ENCODE measurements at regions not wholly inside any gene's neighbourhood (a gene's known extent, or its start where the extent isn't known, plus 50 kb on each side); places are given as distances from the start of the nearest gene placed in this dataset.

DNA sequence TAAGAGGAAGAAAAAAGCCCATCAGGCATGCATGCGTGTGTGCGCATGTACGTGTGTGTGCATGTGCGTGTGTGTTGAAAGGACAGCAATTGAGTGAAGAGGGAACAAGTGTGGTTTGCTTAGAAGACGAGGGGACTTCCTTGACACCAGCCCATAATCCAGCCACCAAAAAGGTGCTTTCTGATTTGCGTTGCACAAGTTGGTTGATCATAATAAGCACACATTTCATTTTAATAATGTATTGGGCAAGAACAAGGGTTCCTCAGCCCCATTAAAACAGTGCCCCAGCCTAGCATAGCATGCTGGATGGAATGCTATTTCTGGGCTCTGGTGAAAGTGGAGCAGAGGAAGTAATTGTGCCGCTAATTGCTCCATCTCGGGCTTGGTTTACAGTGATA, 493.2 kb downstream of the MIAT start:
- H3K4me3 ChIP-seq (ENCODE audit: low read length in 3 of 3), result no peak overlapping the region
- H3K36me3 ChIP-seq (ENCODE audit: control insufficient read depth in 2 of 3, insufficient read depth in 3 of 3, low read length in 3 of 3), result no peaks in the 10 kb centered on the region
- DNase-seq, result peak in 2 of 5 donors; percentile 13 to 21
- intact Hi-C loops (cut with DNase I), result no loop called here
- H3K27me3 ChIP-seq (ENCODE audit: control insufficient read depth, insufficient read depth, low read length), result no peaks in the 10 kb centered on the region
- TF ChIP-seq, protein P1, sequence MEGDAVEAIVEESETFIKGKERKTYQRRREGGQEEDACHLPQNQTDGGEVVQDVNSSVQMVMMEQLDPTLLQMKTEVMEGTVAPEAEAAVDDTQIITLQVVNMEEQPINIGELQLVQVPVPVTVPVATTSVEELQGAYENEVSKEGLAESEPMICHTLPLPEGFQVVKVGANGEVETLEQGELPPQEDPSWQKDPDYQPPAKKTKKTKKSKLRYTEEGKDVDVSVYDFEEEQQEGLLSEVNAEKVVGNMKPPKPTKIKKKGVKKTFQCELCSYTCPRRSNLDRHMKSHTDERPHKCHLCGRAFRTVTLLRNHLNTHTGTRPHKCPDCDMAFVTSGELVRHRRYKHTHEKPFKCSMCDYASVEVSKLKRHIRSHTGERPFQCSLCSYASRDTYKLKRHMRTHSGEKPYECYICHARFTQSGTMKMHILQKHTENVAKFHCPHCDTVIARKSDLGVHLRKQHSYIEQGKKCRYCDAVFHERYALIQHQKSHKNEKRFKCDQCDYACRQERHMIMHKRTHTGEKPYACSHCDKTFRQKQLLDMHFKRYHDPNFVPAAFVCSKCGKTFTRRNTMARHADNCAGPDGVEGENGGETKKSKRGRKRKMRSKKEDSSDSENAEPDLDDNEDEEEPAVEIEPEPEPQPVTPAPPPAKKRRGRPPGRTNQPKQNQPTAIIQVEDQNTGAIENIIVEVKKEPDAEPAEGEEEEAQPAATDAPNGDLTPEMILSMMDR (IDR thresholded peaks at IDR 0.05; ENCODE audit: borderline replicate concordance, extremely low read depth, insufficient read depth), result no peak
- H3K9ac ChIP-seq (ENCODE audit: low read length in 3 of 3), result no peak overlapping the region
- FAIRE-seq, result no peak
- H3K9me3 ChIP-seq (ENCODE audit: control insufficient read depth in 2 of 3, insufficient read depth in 1 of 3, low read length in 3 of 3), result no peaks in the 10 kb centered on the region
- H3K27ac ChIP-seq (ENCODE audit: low read depth in 2 of 2, low read length in 2 of 2), result no peak overlapping the region
- H3K4me1 ChIP-seq (ENCODE audit: control insufficient read depth in 2 of 3, insufficient read depth in 2 of 3, low read depth in 1 of 3, low read length in 3 of 3), result no peaks in the 10 kb centered on the region

DNA sequence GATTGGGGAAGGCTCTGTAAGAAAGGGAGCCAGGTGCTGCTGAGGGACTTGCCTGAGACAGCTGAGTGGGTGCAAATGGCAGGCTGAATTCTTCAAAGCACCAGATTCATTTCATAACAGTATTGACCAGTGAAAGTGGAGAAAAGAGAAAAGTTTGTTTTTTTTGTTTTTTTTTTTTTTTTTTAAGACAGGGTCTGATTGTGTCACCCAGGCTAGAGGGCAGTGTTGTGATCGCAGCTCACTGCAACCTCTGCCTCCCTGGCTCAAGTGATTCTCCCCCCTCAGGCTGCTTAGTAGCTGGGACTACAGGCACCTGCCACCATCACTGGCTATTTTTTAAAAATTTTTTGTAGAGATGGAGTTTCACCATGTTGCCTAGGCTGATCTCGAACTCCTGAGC, 494.0 kb downstream of the MIAT start:
- no peak overlapping the region for H3K9ac ChIP-seq (ENCODE audit: low read length in 3 of 3)
- H3K27ac ChIP-seq (ENCODE audit: low read depth in 2 of 2, low read length in 2 of 2), result no peak overlapping the region
- no peaks in the 10 kb centered on the region for H3K9me3 ChIP-seq (ENCODE audit: control insufficient read depth in 2 of 3, insufficient read depth in 1 of 3, low read length in 3 of 3)
- TF ChIP-seq, protein P1 (IDR thresholded peaks at IDR 0.05; ENCODE audit: borderline replicate concordance, extremely low read depth, insufficient read depth), result no peak
- H3K4me3 ChIP-seq (ENCODE audit: low read length in 3 of 3), result no peak overlapping the region
- no peaks in the 10 kb centered on the region for H3K4me1 ChIP-seq (ENCODE audit: control insufficient read depth in 2 of 3, insufficient read depth in 2 of 3, low read depth in 1 of 3, low read length in 3 of 3)
- DNase-seq, result no peak
- FAIRE-seq, result no peak
- H3K36me3 ChIP-seq (ENCODE audit: control insufficient read depth in 2 of 3, insufficient read depth in 3 of 3, low read length in 3 of 3), result no peaks in the 10 kb centered on the region
- intact Hi-C loops (cut with DNase I), result no loop called here
- H3K27me3 ChIP-seq (ENCODE audit: control insufficient read depth, insufficient read depth, low read length), result no peaks in the 10 kb centered on the region

DNA sequence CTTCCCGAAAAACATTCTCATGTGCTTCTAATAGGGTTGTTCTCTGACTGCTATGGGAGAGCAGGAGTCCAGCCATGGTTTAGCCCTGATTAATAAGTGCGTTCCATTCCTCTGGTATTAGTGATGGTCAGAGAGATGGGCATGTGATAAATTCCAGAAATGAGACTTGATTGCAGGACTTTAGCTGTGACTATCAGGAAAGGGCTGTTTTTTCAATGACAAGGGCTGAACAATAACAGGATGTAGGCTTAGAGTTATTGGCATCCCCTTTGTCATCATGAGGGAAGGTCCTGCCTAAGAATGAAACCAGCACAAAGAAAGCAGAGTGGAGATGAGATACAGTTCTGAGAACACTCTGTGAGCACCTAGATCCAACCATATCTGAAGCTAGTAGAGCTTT, 494.6 kb downstream of the MIAT start:
- Histone ChIP-seq H3K9me3 (ENCODE audit: control insufficient read depth in 2 of 3, insufficient read depth in 1 of 3, low read length in 3 of 3) (no peaks in the 10 kb centered on the region), H3K4me3 (ENCODE audit: low read length in 3 of 3) (no peak overlapping the region), H3K27me3 (ENCODE audit: control insufficient read depth, insufficient read depth, low read length) (no peaks in the 10 kb centered on the region), H3K4me1 (ENCODE audit: control insufficient read depth in 2 of 3, insufficient read depth in 2 of 3, low read depth in 1 of 3, low read length in 3 of 3) (no peaks in the 10 kb centered on the region), H3K9ac (ENCODE audit: low read length in 3 of 3) (no peak overlapping the region), H3K27ac (ENCODE audit: low read depth in 2 of 2, low read length in 2 of 2) (no peak overlapping the region), H3K36me3 (ENCODE audit: control insufficient read depth in 2 of 3, insufficient read depth in 3 of 3, low read length in 3 of 3) (no peaks in the 10 kb centered on the region)
- TF ChIP-seq, protein P1 (IDR thresholded peaks at IDR 0.05; ENCODE audit: borderline replicate concordance, extremely low read depth, insufficient read depth), result no peak
- intact Hi-C loops (cut with DNase I), result no loop called here
- DNase-seq (no peak), FAIRE-seq (no peak)

DNA sequence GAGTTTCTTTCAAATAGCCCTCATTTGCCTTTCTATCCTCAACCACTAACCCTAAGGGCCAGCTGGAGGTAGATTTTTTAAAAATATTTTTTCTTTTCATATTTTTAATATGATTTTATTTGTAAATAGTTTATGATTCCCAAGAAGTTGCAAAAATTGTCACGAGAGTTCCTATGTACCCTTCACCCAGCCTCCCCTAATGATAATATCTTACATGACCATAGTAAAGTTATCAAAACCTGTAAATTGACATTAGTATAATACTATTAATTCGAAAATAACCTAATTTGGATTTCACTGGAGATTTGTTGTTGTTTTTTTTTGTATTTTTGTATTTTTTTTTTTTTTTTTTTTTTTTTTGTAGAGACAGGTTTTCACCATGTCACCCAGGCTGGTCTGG, 495.5 kb downstream of the MIAT start:
- Histone ChIP-seq H3K4me3 (ENCODE audit: low read length in 3 of 3) (no peak overlapping the region), H3K9ac (ENCODE audit: low read length in 3 of 3) (no peak overlapping the region), H3K9me3 (ENCODE audit: control insufficient read depth in 2 of 3, insufficient read depth in 1 of 3, low read length in 3 of 3) (no peaks in the 10 kb centered on the region), H3K36me3 (ENCODE audit: control insufficient read depth in 2 of 3, insufficient read depth in 3 of 3, low read length in 3 of 3) (no peaks in the 10 kb centered on the region), H3K4me1 (ENCODE audit: control insufficient read depth in 2 of 3, insufficient read depth in 2 of 3, low read depth in 1 of 3, low read length in 3 of 3) (no peaks in the 10 kb centered on the region), H3K27me3 (ENCODE audit: control insufficient read depth, insufficient read depth, low read length) (no peaks in the 10 kb centered on the region), H3K27ac (ENCODE audit: low read depth in 2 of 2, low read length in 2 of 2) (no peak overlapping the region)
- no peak for DNase-seq
- FAIRE-seq, result no peak
- TF ChIP-seq, protein P1 (IDR thresholded peaks at IDR 0.05; ENCODE audit: borderline replicate concordance, extremely low read depth, insufficient read depth), result no peak
- intact Hi-C loops (cut with DNase I), result no loop called here

Data from kidney (tissue), 13 donors.